ENCODE measurements at regions not wholly inside any gene's neighbourhood (a gene's known extent, or its start where the extent isn't known, plus 50 kb on each side); places are given as distances from the start of the nearest gene placed in this dataset.
"Not testable (repeated sequence)": the region's sequence is repeated elsewhere in the genome, so short reads cannot be mapped to it uniquely, and the experiment has no call there.

- DNase-seq (ENCODE audit: missing footprints) (no peak), ATAC-seq (no peak)
- intact Hi-C loops (cut with DNase I): no loop called here
Measured at GRCh38 chr6:67200626-67201403, 1434.3 kb upstream of the ADGRB3 start.

GRCh38 chr6:67199425-67199824 is 1435.7 kb upstream of the ADGRB3 start:
- intact Hi-C loops (cut with DNase I): no loop called here
- ATAC-seq (no peak), DNase-seq (ENCODE audit: missing footprints) (no peak)

GRCh38 chr6:67190733-67191132 is 1444.3 kb upstream of the ADGRB3 start:
- intact Hi-C loops (cut with DNase I): no loop called here
- ATAC-seq (no peak), DNase-seq (ENCODE audit: missing footprints) (no peak)

GRCh38 chr6:67184405-67184804 is 1450.7 kb upstream of the ADGRB3 start:
- DNase-seq (ENCODE audit: missing footprints) (no peak), ATAC-seq (no peak)
- intact Hi-C loops (cut with DNase I): no loop called here

- DNase-seq (ENCODE audit: missing footprints): no peak
- intact Hi-C loops (cut with DNase I): no loop called here
- ATAC-seq: no peak
Measured at GRCh38 chr6:67175101-67175500, 1460.0 kb upstream of the ADGRB3 start.

GRCh38 chr6:67165606-67166005 is 1458.6 kb upstream of the EYS start:
- intact Hi-C loops (cut with DNase I): no loop called here

GRCh38 chr6:67160820-67161219 is 1453.8 kb upstream of the EYS start:
- intact Hi-C loops (cut with DNase I): no loop called here
- ATAC-seq: no peak

More at GRCh38 chr6:67165606-67166005, 1458.6 kb upstream of the EYS start:
- DNase-seq (ENCODE audit: missing footprints): no peak
- no peak for ATAC-seq

GRCh38 chr6:67141005-67141404 is 1434.0 kb upstream of the EYS start:
- intact Hi-C loops (cut with DNase I): no loop called here
- ATAC-seq (no peak), DNase-seq (ENCODE audit: missing footprints) (no peak)

More at GRCh38 chr6:67160820-67161219, 1453.8 kb upstream of the EYS start:
- DNase-seq (ENCODE audit: missing footprints): no peak

- intact Hi-C loops (cut with DNase I): no loop called here
- ATAC-seq (no peak), DNase-seq (ENCODE audit: missing footprints) (no peak)
Measured at GRCh38 chr6:67133973-67134372, 1426.9 kb upstream of the EYS start.

GRCh38 chr6:67131827-67132226 is 1424.8 kb upstream of the EYS start:
- no peak for ATAC-seq
- DNase-seq (ENCODE audit: missing footprints): no peak
- intact Hi-C loops (cut with DNase I): no loop called here

- DNase-seq (ENCODE audit: missing footprints) (no peak), ATAC-seq (no peak)
- intact Hi-C loops (cut with DNase I): no loop called here
Measured at GRCh38 chr6:67129780-67130179, 1422.8 kb upstream of the EYS start.

GRCh38 chr6:67127041-67127440 is 1420.0 kb upstream of the EYS start:
- no peak for DNase-seq (ENCODE audit: missing footprints)
- intact Hi-C loops (cut with DNase I): no loop called here
- no peak for ATAC-seq

- DNase-seq (ENCODE audit: missing footprints): no peak
- intact Hi-C loops (cut with DNase I): no loop called here
- ATAC-seq: no peak
Measured at GRCh38 chr6:67121115-67121514, 1414.1 kb upstream of the EYS start.

- no peak for ATAC-seq
- intact Hi-C loops (cut with DNase I): no loop called here
Measured at GRCh38 chr6:67112120-67112519, 1405.1 kb upstream of the EYS start.

GRCh38 chr6:67102743-67103142 is 1395.7 kb upstream of the EYS start:
- intact Hi-C loops (cut with DNase I): no loop called here
- DNase-seq (ENCODE audit: missing footprints) (no peak), ATAC-seq (no peak)

More at GRCh38 chr6:67112120-67112519, 1405.1 kb upstream of the EYS start:
- DNase-seq (ENCODE audit: missing footprints): no peak

- peak; percentile 50 for DNase-seq (ENCODE audit: missing footprints)
- ATAC-seq; intact Hi-C loops (cut with DNase I): not testable (repeated sequence)
Measured at GRCh38 chr6:67095618-67096226, 1388.7 kb upstream of the EYS start.

GRCh38 chr6:67094431-67094946 is 1387.5 kb upstream of the EYS start:
- intact Hi-C loops (cut with DNase I): no loop called here
- DNase-seq (ENCODE audit: missing footprints) (no peak), ATAC-seq (no peak)

GRCh38 chr6:67073938-67074337 is 1366.9 kb upstream of the EYS start:
- intact Hi-C loops (cut with DNase I): no loop called here
- DNase-seq (ENCODE audit: missing footprints) (no peak), ATAC-seq (no peak)

GRCh38 chr6:67068781-67069180 is 1361.8 kb upstream of the EYS start:
- intact Hi-C loops (cut with DNase I): no loop called here
- no peak for ATAC-seq

GRCh38 chr6:67064323-67064722 is 1357.3 kb upstream of the EYS start:
- intact Hi-C loops (cut with DNase I): no loop called here
- ATAC-seq (no peak), DNase-seq (ENCODE audit: missing footprints) (no peak)

More at GRCh38 chr6:67068781-67069180, 1361.8 kb upstream of the EYS start:
- no peak for DNase-seq (ENCODE audit: missing footprints)

Data from Right ventricle myocardium inferior (tissue), 1 donor.